ENCODE measurements at regions not wholly inside any gene's neighbourhood (a gene's known extent, or its start where the extent isn't known, plus 50 kb on each side); places are given as distances from the start of the nearest gene placed in this dataset.

- no peak overlapping the region for H3K4me3 ChIP-seq (ENCODE audit: low read length)
- no peak for DNase-seq (ENCODE audit: low read depth, low spot score)
Observed at GRCh38 chr6:95420792-95421191, 156.5 kb upstream of the MANEA start.

- DNase-seq (ENCODE audit: low read depth, low spot score): no peak
- no peak overlapping the region for H3K4me3 ChIP-seq (ENCODE audit: low read length)
Observed at GRCh38 chr6:95423331-95423730, 154.0 kb upstream of the MANEA start.

- peak; percentile 48 for DNase-seq (ENCODE audit: low read depth, low spot score)
- H3K4me3 ChIP-seq (ENCODE audit: low read length): no peak overlapping the region
Observed at GRCh38 chr6:95431637-95432228, 145.6 kb upstream of the MANEA start.

GRCh38 chr6:95439741-95440140 is 137.6 kb upstream of the MANEA start:
- DNase-seq (ENCODE audit: low read depth, low spot score): no peak

GRCh38 chr6:95448208-95448607 is 129.1 kb upstream of the MANEA start:
- no peak for DNase-seq (ENCODE audit: low read depth, low spot score)
- H3K4me3 ChIP-seq (ENCODE audit: low read length): no peak overlapping the region

More at GRCh38 chr6:95439741-95440140, 137.6 kb upstream of the MANEA start:
- H3K4me3 ChIP-seq (ENCODE audit: low read length): no peak overlapping the region

DNA sequence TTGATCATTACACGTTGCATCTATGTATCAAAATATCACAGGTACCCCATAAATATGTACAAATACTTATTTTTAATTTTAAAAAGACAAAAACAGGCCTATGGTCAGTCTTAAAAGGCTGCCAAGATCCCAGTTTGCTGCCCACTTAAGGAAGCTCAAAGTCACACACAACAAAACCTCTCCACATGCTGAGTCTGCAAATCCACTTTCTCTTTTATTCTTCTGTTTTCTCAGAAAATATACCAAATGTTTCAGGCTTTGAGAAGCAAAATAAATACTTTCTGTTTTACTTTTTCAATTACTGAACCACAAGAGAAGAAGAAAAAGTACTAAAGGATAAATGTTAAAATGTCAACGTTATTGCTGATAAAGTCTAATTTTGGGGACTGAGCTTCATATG is 107.8 kb upstream of the MANEA start:
- no peak for DNase-seq (ENCODE audit: low read depth, low spot score)
- H3K4me3 ChIP-seq (ENCODE audit: low read length): no peak overlapping the region

DNA sequence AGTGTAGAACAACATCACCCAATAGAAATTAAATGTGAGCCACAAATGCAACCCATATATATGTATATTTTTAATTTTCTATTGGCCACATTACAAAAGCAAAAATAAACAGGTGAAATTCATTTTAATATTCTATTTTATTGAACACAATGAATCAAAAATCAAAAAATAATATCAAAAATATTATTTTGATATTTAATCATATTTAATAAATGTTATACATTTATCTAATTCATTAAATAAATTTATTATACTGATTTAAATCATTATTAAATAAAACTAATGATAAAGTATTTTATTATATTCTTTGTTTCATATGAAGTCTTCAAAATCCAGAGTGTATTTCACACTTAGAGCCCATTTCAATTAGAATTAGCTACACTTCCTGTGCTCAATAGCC is 98.4 kb upstream of the MANEA start:
- H3K4me3 ChIP-seq (ENCODE audit: low read length): no peak overlapping the region
- DNase-seq (ENCODE audit: low read depth, low spot score): no peak

DNA sequence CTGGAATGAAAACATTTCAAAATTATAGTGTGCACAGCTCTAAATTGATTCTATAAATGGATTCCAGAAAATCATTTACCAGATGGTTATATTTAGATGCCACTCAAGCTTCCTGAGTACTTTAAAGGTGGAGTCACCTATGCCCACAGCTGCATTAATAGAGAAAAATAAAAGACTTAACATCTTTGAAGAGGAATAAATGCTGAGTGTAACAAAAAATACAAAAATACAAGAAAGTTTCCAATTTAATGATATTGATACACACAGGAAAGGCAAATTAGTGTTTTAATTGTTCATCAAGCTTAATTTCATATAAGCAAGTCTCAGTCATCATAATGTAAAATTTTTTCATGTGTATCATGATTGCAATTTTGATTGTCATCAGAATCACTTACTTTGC is 89.5 kb upstream of the MANEA start:
- no peak for DNase-seq (ENCODE audit: low read depth, low spot score)
- H3K4me3 ChIP-seq (ENCODE audit: low read length): no peak overlapping the region

DNA sequence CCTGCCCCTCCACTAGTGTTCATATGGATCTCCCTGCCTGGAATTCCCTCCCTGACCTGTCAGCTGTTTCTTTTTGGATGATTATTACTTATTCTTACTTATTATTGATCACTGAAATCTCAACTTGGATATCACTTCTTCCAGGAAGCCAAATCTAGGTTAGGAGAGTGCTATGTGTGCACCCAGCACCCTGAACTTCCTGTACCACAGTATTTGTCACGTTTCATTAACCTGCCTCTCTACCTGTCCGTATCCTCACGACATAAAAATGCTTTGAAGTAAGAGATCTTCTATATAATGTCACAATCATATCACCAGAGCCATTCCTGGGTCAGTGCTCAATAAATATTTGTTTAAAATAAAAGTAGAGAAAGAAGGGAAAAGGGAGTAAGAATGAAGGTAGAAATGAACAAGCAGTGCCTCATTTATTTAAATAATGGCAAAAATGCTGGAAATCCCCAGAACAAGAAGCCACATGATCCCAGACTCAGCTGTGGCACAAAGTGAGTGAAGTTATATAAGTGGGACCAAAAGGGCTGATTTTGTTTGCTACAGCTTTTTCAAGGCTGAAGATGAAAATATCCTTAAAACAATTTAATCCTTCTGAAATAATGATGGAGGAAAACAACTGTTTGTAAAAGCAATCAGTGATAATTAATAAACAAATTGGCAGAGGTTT is 88.0 kb upstream of the MANEA start:
- no peak overlapping the region for H3K4me3 ChIP-seq (ENCODE audit: low read length)

DNA sequence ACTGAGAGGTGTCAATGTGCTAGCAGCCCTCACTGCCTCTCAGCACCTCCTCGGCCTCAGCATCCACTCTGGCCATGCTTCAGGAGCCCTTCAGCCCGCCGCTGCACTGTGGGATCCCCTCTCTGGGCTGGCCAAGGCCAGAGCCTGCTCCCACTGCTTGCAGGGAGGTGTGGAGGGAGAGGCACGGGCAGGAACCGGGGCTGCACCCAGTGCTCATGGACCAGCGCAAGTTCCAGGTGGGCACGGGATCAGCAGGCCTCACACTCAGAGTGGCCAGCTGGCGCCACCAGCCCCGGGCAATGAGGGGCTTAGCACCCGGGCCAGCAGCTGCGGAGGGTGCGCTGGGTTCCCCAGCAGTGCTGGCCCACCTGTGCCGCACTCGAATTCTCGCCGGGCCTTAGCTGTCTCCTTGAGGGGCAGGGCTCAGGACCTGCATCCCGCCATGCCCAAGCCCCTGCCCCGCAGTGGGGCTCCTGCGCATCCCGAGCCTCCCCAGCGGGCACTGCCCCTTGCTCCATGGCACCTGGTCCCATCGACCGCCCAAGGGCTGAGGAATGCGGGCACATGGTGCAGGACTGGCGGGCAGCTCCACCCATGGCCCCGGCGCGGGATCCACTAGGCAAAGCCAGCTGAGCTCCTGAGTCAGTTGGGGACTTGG is 80.4 kb upstream of the MANEA start:
- no peak overlapping the region for H3K4me3 ChIP-seq (ENCODE audit: low read length)
- DNase-seq (ENCODE audit: low read depth, low spot score): no peak

More for the DNA sequence above, 88.0 kb upstream of the MANEA start:
- no peak for DNase-seq (ENCODE audit: low read depth, low spot score)

GRCh38 chr6:95501032-95501904 is 76.1 kb upstream of the MANEA start:
- H3K4me3 ChIP-seq (ENCODE audit: low read length): no peak overlapping the region
- DNase-seq (ENCODE audit: low read depth, low spot score): no peak

DNA sequence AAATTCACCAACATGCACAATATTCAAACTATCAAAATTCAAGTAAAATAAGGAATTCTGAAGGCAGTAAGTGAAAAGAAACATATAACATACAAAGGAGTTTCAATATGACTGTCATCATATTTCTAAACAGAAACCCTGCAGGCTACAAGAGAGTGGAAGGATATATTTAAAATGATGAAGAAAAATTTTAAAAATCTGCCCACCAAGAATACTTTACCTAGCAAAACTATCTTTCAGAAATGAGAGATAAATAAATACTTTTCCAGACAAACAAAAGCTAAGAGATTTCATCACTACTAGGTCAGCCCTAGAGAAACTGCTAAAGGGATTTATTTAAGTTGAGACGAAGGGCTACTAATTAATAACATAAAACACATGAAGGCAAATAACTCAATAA is 73.8 kb upstream of the MANEA start:
- H3K4me3 ChIP-seq (ENCODE audit: low read length): no peak overlapping the region
- no peak for DNase-seq (ENCODE audit: low read depth, low spot score)

DNA sequence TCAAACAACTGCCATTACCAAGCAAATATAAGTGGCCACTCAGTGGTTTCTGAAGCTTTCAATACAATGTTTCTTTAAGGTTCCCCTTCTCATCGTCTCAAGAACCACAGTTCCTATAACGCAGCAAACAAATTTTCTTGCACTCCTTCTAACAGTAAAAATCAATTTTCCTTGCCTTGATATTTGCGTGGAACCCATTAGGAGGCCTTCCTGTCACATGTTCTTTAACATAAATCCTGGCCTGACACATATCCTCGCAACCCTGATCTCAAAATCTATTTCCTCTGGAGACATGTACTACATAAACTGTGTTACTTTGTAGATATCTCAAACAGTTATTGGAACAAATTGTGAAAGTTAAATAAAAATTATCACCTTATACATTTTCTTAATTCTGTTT is 65.9 kb upstream of the MANEA start:
- DNase-seq (ENCODE audit: low read depth, low spot score): no peak
- no peak overlapping the region for H3K4me3 ChIP-seq (ENCODE audit: low read length)

- no peak overlapping the region for H3K4me3 ChIP-seq (ENCODE audit: low read length)
- DNase-seq (ENCODE audit: low read depth, low spot score): no peak
Observed at GRCh38 chr6:95515975-95516374, 61.4 kb upstream of the MANEA start.

DNA sequence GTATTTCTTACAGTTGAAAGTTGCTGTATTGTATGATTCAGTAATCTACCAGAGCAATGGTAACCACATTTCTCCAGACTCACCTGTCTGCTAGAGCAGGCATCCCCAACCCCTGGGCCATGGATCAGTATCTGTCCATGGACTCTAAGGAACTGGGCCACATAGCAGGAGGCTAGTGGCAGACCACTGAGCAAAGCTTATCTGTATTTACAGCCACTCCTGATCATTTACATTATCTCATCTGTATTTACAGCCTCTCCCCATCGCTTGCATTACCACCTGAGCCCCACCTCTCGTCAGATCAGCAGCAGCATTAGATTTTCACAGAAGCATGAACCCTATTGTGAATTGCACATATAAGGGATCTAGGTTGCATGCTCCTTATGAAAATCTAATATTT is 60.3 kb upstream of the MANEA start:
- DNase-seq (ENCODE audit: low read depth, low spot score): no peak
- H3K4me3 ChIP-seq (ENCODE audit: low read length): no peak overlapping the region

DNA sequence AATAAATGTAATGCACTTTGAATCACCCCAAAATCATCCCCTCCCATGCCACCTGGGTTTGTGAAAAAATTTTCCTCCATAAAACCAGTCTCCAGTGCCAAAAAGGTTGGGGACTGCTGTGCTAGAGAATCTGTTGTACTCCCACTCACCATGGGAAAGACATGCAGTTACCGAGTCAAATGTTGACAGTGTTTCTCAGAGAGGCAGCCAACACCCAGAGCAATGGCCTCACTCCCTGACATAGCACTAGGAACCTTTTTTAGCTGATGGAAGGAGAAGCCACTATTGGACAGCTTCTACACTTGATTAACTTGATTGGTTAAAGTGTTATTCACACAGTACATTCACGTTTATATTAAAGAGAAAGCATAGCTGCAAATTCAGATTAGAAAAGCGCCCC is 59.8 kb upstream of the MANEA start:
- no peak overlapping the region for H3K4me3 ChIP-seq (ENCODE audit: low read length)
- DNase-seq (ENCODE audit: low read depth, low spot score): no peak

- H3K4me3 ChIP-seq (ENCODE audit: low read length): no peak overlapping the region
- DNase-seq (ENCODE audit: low read depth, low spot score): no peak
Observed at GRCh38 chr6:95518630-95519227, 58.6 kb upstream of the MANEA start.

- no peak for DNase-seq (ENCODE audit: low read depth, low spot score)
- no peak overlapping the region for H3K4me3 ChIP-seq (ENCODE audit: low read length)
Observed at GRCh38 chr6:95519228-95520037, 57.9 kb upstream of the MANEA start.

DNA sequence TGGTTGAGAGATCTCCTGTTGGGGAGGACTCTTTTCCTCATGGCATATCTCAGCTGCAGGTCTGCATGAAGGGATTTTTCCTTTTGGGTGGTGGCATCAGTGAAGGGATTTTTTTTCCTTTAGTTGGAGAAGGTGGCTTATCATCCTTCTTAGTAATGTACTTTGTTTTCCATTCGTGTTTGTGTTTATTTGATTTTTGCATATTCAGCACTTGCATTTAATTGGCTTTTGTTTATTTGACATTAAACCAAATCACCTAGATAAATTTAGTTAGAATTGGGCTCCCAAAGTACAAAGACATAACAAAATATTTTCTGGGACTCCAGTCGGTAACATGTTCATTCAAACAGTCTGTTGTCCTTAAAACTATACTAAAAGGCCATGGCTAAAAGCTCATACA is 56.2 kb upstream of the MANEA start:
- DNase-seq (ENCODE audit: low read depth, low spot score): no peak
- no peak overlapping the region for H3K4me3 ChIP-seq (ENCODE audit: low read length)
